ENCODE measurements at regions not wholly inside any gene's neighbourhood (a gene's known extent, or its start where the extent isn't known, plus 50 kb on each side); places are given as distances from the start of the nearest gene placed in this dataset.

- Histone ChIP-seq H3K79me1 (ENCODE audit: low read length) (no peaks in the 10 kb centered on the region), H2BK12ac (ENCODE audit: low read length) (no peak overlapping the region), H3K79me2 (ENCODE audit: control insufficient read depth, insufficient read depth, low read length, poor library complexity) (no peaks in the 10 kb centered on the region), H3K4me3 (ENCODE audit: low read depth, low read length) (no peak overlapping the region), H3K36me3 (ENCODE audit: control insufficient read depth in 1 of 2, insufficient read depth in 2 of 2, low read length in 2 of 2) (no peaks in the 10 kb centered on the region), H3K27me3 (ENCODE audit: insufficient read depth, low read length) (no peaks in the 10 kb centered on the region), H3K23ac (ENCODE audit: low read length) (no peak overlapping the region), H3K18ac (ENCODE audit: low read length) (no peak overlapping the region), H2AK5ac (ENCODE audit: low read length) (no peak overlapping the region), H2AFZ (ENCODE audit: insufficient read depth, low read length, poor library complexity) (no peak overlapping the region), H3K4me2 (ENCODE audit: low read length) (no peak overlapping the region), H2BK120ac (ENCODE audit: insufficient read depth, low read length, poor library complexity) (no peak overlapping the region), H3K14ac (ENCODE audit: low read length) (no peak overlapping the region), H4K91ac (ENCODE audit: low read depth, low read length) (no peak overlapping the region), H2BK5ac (ENCODE audit: low read depth, low read length, poor library complexity) (no peak overlapping the region), H3K9ac (ENCODE audit: low read length) (no peak overlapping the region), H3K4me1 (ENCODE audit: control insufficient read depth in 1 of 2, insufficient read depth in 2 of 2, low read length in 2 of 2) (no peaks in the 10 kb centered on the region), H3K9me3 (ENCODE audit: insufficient read depth, low read depth, low read length) (no peaks in the 10 kb centered on the region), H4K12ac (ENCODE audit: low read depth, low read length) (no peak overlapping the region), H4K8ac (ENCODE audit: low read depth, low read length) (no peak overlapping the region), H3K27ac (ENCODE audit: low read depth, low read length) (no peak overlapping the region), H3K4ac (ENCODE audit: low read depth, low read length) (no peak overlapping the region)
- no CpG with 5 or more reads among the region's 2 CpGs for WGBS (ENCODE audit: extremely low coverage, insufficient coverage, insufficient read length)
- DNase-seq = peak; percentile 3 to 31
Observed at GRCh38 chr2:52976143-52976949, 791.3 kb upstream of the CHAC2 start.

- no CpG with 5 or more reads among the region's 1 CpG for whole genome bisulfite sequencing (ENCODE audit: extremely low coverage, insufficient coverage, insufficient read length)
- no peak overlapping the region for H3K4ac ChIP-seq (ENCODE audit: low read depth, low read length)
Observed at GRCh38 chr2:52974127-52974526, 793.5 kb upstream of the CHAC2 start.

DNA sequence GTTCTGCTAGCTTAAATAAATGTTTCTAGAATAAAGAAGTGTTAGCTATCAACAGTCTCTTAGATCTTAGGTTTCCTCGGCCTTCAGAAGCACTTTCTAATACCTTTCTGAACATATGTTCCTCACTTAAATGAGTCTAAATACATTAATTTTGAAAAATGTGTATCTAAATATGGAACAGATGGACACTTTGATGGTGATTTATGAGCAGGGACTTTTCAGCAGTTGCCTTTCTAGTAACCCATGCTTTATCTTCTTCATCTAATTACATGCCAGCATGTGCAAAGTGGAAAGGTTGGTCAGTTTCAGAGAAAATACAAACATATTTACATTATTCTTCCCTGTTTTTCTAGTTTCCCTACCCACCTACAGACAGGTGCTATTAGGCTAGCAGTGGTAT, 797.0 kb upstream of the CHAC2 start:
- Histone ChIP-seq H2BK5ac (ENCODE audit: low read depth, low read length, poor library complexity) (no peak overlapping the region), H3K4me2 (ENCODE audit: low read length) (no peak overlapping the region)

More at GRCh38 chr2:52974127-52974526, 793.5 kb upstream of the CHAC2 start:
- Histone ChIP-seq H4K8ac (ENCODE audit: low read depth, low read length) (no peak overlapping the region), H2BK120ac (ENCODE audit: insufficient read depth, low read length, poor library complexity) (no peak overlapping the region), H3K4me2 (ENCODE audit: low read length) (no peak overlapping the region), H3K9ac (ENCODE audit: low read length) (no peak overlapping the region), H3K23ac (ENCODE audit: low read length) (no peak overlapping the region), H3K9me3 (ENCODE audit: insufficient read depth, low read depth, low read length) (no peaks in the 10 kb centered on the region), H4K91ac (ENCODE audit: low read depth, low read length) (no peak overlapping the region), H3K18ac (ENCODE audit: low read length) (no peak overlapping the region), H3K79me1 (ENCODE audit: low read length) (no peaks in the 10 kb centered on the region), H2BK12ac (ENCODE audit: low read length) (no peak overlapping the region), H3K79me2 (ENCODE audit: control insufficient read depth, insufficient read depth, low read length, poor library complexity) (no peaks in the 10 kb centered on the region), H3K4me3 (ENCODE audit: low read depth, low read length) (no peak overlapping the region), H3K27ac (ENCODE audit: low read depth, low read length) (no peak overlapping the region), H3K14ac (ENCODE audit: low read length) (no peak overlapping the region), H3K36me3 (ENCODE audit: control insufficient read depth in 1 of 2, insufficient read depth in 2 of 2, low read length in 2 of 2) (no peaks in the 10 kb centered on the region), H4K12ac (ENCODE audit: low read depth, low read length) (no peak overlapping the region), H2AK5ac (ENCODE audit: low read length) (no peak overlapping the region), H2BK5ac (ENCODE audit: low read depth, low read length, poor library complexity) (no peak overlapping the region), H3K4me1 (ENCODE audit: control insufficient read depth in 1 of 2, insufficient read depth in 2 of 2, low read length in 2 of 2) (no peaks in the 10 kb centered on the region), H2AFZ (ENCODE audit: insufficient read depth, low read length, poor library complexity) (no peak overlapping the region), H3K27me3 (ENCODE audit: insufficient read depth, low read length) (no peaks in the 10 kb centered on the region)
- DNase-seq = no peak

DNA sequence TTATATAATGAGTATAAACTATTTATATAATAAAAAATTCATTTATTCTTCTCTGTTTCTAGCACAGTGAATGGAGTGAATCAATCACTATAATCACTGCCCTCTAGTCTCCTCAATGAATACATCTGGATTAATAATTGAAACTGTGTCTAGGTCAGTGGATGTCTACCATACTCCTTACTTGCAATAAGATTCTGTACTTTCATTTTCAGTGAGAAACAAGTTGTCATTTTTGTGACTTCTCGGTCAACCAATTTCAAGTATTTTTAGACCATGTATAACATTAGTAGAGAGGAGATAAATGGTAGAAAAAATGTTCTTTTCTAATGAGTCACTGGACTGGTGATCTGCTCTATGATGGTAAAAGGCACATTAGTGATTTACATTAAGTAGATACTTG, 799.6 kb upstream of the CHAC2 start:
- no CpG with 5 or more reads among the region's 1 CpG for whole genome bisulfite sequencing (ENCODE audit: extremely low coverage, insufficient coverage, insufficient read length)
- H2AFZ ChIP-seq (ENCODE audit: insufficient read depth, low read length, poor library complexity) = no peak overlapping the region
- no peak for DNase-seq
- H2AK5ac ChIP-seq (ENCODE audit: low read length) = no peak overlapping the region
- H3K4me2 ChIP-seq (ENCODE audit: low read length) = no peak overlapping the region
- H3K79me1 ChIP-seq (ENCODE audit: low read length) = no peaks in the 10 kb centered on the region
- H3K27ac ChIP-seq (ENCODE audit: low read depth, low read length) = no peak overlapping the region
- H3K23ac ChIP-seq (ENCODE audit: low read length) = no peak overlapping the region
- H4K12ac ChIP-seq (ENCODE audit: low read depth, low read length) = no peak overlapping the region
- H3K9me3 ChIP-seq (ENCODE audit: insufficient read depth, low read depth, low read length) = no peaks in the 10 kb centered on the region
- no peak overlapping the region for H4K91ac ChIP-seq (ENCODE audit: low read depth, low read length)
- H3K4ac ChIP-seq (ENCODE audit: low read depth, low read length) = no peak overlapping the region
- H3K14ac ChIP-seq (ENCODE audit: low read length) = no peak overlapping the region
- no peaks in the 10 kb centered on the region for H3K79me2 ChIP-seq (ENCODE audit: control insufficient read depth, insufficient read depth, low read length, poor library complexity)
- no peak overlapping the region for H3K4me3 ChIP-seq (ENCODE audit: low read depth, low read length)
- no peaks in the 10 kb centered on the region for H3K36me3 ChIP-seq (ENCODE audit: control insufficient read depth in 1 of 2, insufficient read depth in 2 of 2, low read length in 2 of 2)
- H3K18ac ChIP-seq (ENCODE audit: low read length) = no peak overlapping the region
- H2BK12ac ChIP-seq (ENCODE audit: low read length) = no peak overlapping the region
- no peak overlapping the region for H3K9ac ChIP-seq (ENCODE audit: low read length)
- no peaks in the 10 kb centered on the region for H3K27me3 ChIP-seq (ENCODE audit: insufficient read depth, low read length)
- H2BK120ac ChIP-seq (ENCODE audit: insufficient read depth, low read length, poor library complexity) = no peak overlapping the region
- no peak overlapping the region for H4K8ac ChIP-seq (ENCODE audit: low read depth, low read length)
- H2BK5ac ChIP-seq (ENCODE audit: low read depth, low read length, poor library complexity) = no peak overlapping the region
- H3K4me1 ChIP-seq (ENCODE audit: control insufficient read depth in 1 of 2, insufficient read depth in 2 of 2, low read length in 2 of 2) = no peaks in the 10 kb centered on the region

More for the DNA sequence above, 797.0 kb upstream of the CHAC2 start:
- H3K79me2 ChIP-seq (ENCODE audit: control insufficient read depth, insufficient read depth, low read length, poor library complexity) = no peaks in the 10 kb centered on the region
- H2BK12ac ChIP-seq (ENCODE audit: low read length) = no peak overlapping the region
- no peak overlapping the region for H3K23ac ChIP-seq (ENCODE audit: low read length)
- H3K27ac ChIP-seq (ENCODE audit: low read depth, low read length) = no peak overlapping the region
- no CpG with 5 or more reads among the region's 1 CpG for WGBS (ENCODE audit: extremely low coverage, insufficient coverage, insufficient read length)
- no peaks in the 10 kb centered on the region for H3K79me1 ChIP-seq (ENCODE audit: low read length)
- H3K18ac ChIP-seq (ENCODE audit: low read length) = no peak overlapping the region
- H4K91ac ChIP-seq (ENCODE audit: low read depth, low read length) = no peak overlapping the region
- H3K14ac ChIP-seq (ENCODE audit: low read length) = no peak overlapping the region
- H3K36me3 ChIP-seq (ENCODE audit: control insufficient read depth in 1 of 2, insufficient read depth in 2 of 2, low read length in 2 of 2) = no peaks in the 10 kb centered on the region
- H3K4ac ChIP-seq (ENCODE audit: low read depth, low read length) = no peak overlapping the region
- H2AFZ ChIP-seq (ENCODE audit: insufficient read depth, low read length, poor library complexity) = no peak overlapping the region
- H3K4me3 ChIP-seq (ENCODE audit: low read depth, low read length) = no peak overlapping the region
- H3K4me1 ChIP-seq (ENCODE audit: control insufficient read depth in 1 of 2, insufficient read depth in 2 of 2, low read length in 2 of 2) = no peaks in the 10 kb centered on the region
- H3K27me3 ChIP-seq (ENCODE audit: insufficient read depth, low read length) = no peaks in the 10 kb centered on the region
- H3K9me3 ChIP-seq (ENCODE audit: insufficient read depth, low read depth, low read length) = no peaks in the 10 kb centered on the region
- no peak overlapping the region for H4K8ac ChIP-seq (ENCODE audit: low read depth, low read length)
- H2BK120ac ChIP-seq (ENCODE audit: insufficient read depth, low read length, poor library complexity) = no peak overlapping the region
- no peak overlapping the region for H2AK5ac ChIP-seq (ENCODE audit: low read length)
- no peak for DNase-seq
- no peak overlapping the region for H3K9ac ChIP-seq (ENCODE audit: low read length)
- H4K12ac ChIP-seq (ENCODE audit: low read depth, low read length) = no peak overlapping the region

All from trophoblast cell (in vitro differentiated cells and primary cell).